GM21825 (cell line): ENCODE measurements at regions not wholly inside any gene's neighbourhood (a gene's known extent, or its start where the extent isn't known, plus 50 kb on each side); places are given as distances from the start of the nearest gene placed in this dataset.
A peak's percentile ranks its signal among the peaks of the same experiment; 100 is the strongest.

Source experiments
- ATAC-seq: cut with Tn5 transposase; IDR thresholded peaks from one replicate; pipeline ENCODE4 v1.9.1; 2021; ENCODE audit warnings: mild to moderate bottlenecking, moderate library complexity; ENCODE audit not compliant: unreplicated experiment

GRCh38 chr15:94602754-94603470 lies 371.6 kb downstream of the MCTP2 start:
- no peak for ATAC-seq

- no peak for ATAC-seq
Observed at GRCh38 chr15:94606286-94606685, 374.9 kb downstream of the MCTP2 start.

- no peak for ATAC-seq
Observed at GRCh38 chr15:94607176-94607654, 375.9 kb downstream of the MCTP2 start.

GRCh38 chr15:94610069-94610468 lies 378.7 kb downstream of the MCTP2 start:
- ATAC-seq: peak; percentile 77

GRCh38 chr15:94610485-94610884 lies 379.1 kb downstream of the MCTP2 start:
- no peak for ATAC-seq

- ATAC-seq: no peak
Observed at GRCh38 chr15:94611656-94612055, 380.3 kb downstream of the MCTP2 start.

GRCh38 chr15:94615688-94616087 lies 384.3 kb downstream of the MCTP2 start:
- ATAC-seq: no peak

- ATAC-seq: no peak
Observed at GRCh38 chr15:94620632-94621031, 389.3 kb downstream of the MCTP2 start.

GRCh38 chr15:94621736-94622135 lies 390.4 kb downstream of the MCTP2 start:
- no peak for ATAC-seq

GRCh38 chr15:94626949-94627348 lies 395.6 kb downstream of the MCTP2 start:
- ATAC-seq: no peak

- ATAC-seq: peak; percentile 87
Observed at GRCh38 chr15:94631608-94632007, 400.2 kb downstream of the MCTP2 start.

GRCh38 chr15:94638183-94638582 lies 406.8 kb downstream of the MCTP2 start:
- no peak for ATAC-seq

- no peak for ATAC-seq
Observed at GRCh38 chr15:94639701-94640100, 408.3 kb downstream of the MCTP2 start.

- ATAC-seq: no peak
Observed at GRCh38 chr15:94644433-94644832, 413.1 kb downstream of the MCTP2 start.

- ATAC-seq: no peak
Observed at GRCh38 chr15:94653071-94653470, 421.7 kb downstream of the MCTP2 start.

GRCh38 chr15:94655249-94655880 lies 424.0 kb downstream of the MCTP2 start:
- ATAC-seq: no peak

GRCh38 chr15:94665676-94666441 lies 434.5 kb downstream of the MCTP2 start:
- no peak for ATAC-seq

- ATAC-seq: no peak
Observed at GRCh38 chr15:94666553-94666952, 435.2 kb downstream of the MCTP2 start.

GRCh38 chr15:94667109-94667508 lies 435.7 kb downstream of the MCTP2 start:
- no peak for ATAC-seq

GRCh38 chr15:94670438-94671034 lies 439.2 kb downstream of the MCTP2 start:
- ATAC-seq: no peak

- ATAC-seq: no peak
Observed at GRCh38 chr15:94671858-94672532, 440.6 kb downstream of the MCTP2 start.
